Glutamatergic neuron (in vitro differentiated cells): ENCODE measurements at regions not wholly inside any gene's neighbourhood (a gene's known extent, or its start where the extent isn't known, plus 50 kb on each side); places are given as distances from the start of the nearest gene placed in this dataset.

Source experiments
- DNase-seq: peaks from one replicate; pipeline ENCODE4 v3.0.0; 2022
- H3K27ac Mint-ChIP-seq: one replicate; pipeline ENCODE4 v1.8.0; 2020; ENCODE audit warnings: mild to moderate bottlenecking, mixed read lengths, inconsistent platforms; ENCODE audit not compliant: unreplicated experiment
- H3K27me3 Mint-ChIP-seq: one replicate; pipeline ENCODE4 v1.8.0; 2020; ENCODE audit warnings: mild to moderate bottlenecking, moderate library complexity, mixed read lengths, inconsistent platforms; ENCODE audit not compliant: unreplicated experiment
- H3K36me3 Mint-ChIP-seq: one replicate; pipeline ENCODE4 v1.8.0; 2020; ENCODE audit warnings: mild to moderate bottlenecking, mixed read lengths, inconsistent platforms; ENCODE audit not compliant: unreplicated experiment
- H3K4me1 Mint-ChIP-seq: one replicate; pipeline ENCODE4 v1.8.0; 2020; ENCODE audit warnings: mild to moderate bottlenecking, low read depth, mixed read lengths, inconsistent platforms; ENCODE audit not compliant: unreplicated experiment
- H3K4me3 Mint-ChIP-seq: one replicate; pipeline ENCODE4 v1.8.0; 2020; ENCODE audit warnings: mild to moderate bottlenecking, mixed read lengths, inconsistent platforms; ENCODE audit not compliant: unreplicated experiment
- H3K9me3 Mint-ChIP-seq: one replicate; pipeline ENCODE4 v1.8.0; 2020; ENCODE audit warnings: mild to moderate bottlenecking, moderate library complexity, mixed read lengths, inconsistent platforms; ENCODE audit not compliant: unreplicated experiment
- CTCF ChIP-seq: fragments of 200-600 bp; sonication (generic); IDR thresholded peaks from one replicate; pipeline ENCODE4 v1.5.0; 2021; ENCODE audit not compliant: partially characterized antibody, unreplicated experiment

- no peaks in the 10 kb centered on the region for H3K4me1 Mint-ChIP-seq
- no peaks in the 10 kb centered on the region for H3K9me3 Mint-ChIP-seq
- no peak for DNase-seq
- H3K36me3 Mint-ChIP-seq: no peaks in the 10 kb centered on the region
- no peaks in the 10 kb centered on the region for H3K27me3 Mint-ChIP-seq
- no peak for TF ChIP-seq CTCF
- H3K27ac Mint-ChIP-seq: no peak overlapping the region
- H3K4me3 Mint-ChIP-seq: no peak overlapping the region
Measured at GRCh38 chr1:78359666-78360065, 131.1 kb upstream of the PTGFR start.

GRCh38 chr1:78360584-78360983 is 130.2 kb upstream of the PTGFR start:
- no peak for DNase-seq
- H3K27me3 Mint-ChIP-seq: no peaks in the 10 kb centered on the region
- no peaks in the 10 kb centered on the region for H3K4me1 Mint-ChIP-seq
- no peaks in the 10 kb centered on the region for H3K36me3 Mint-ChIP-seq
- TF ChIP-seq CTCF: no peak
- no peak overlapping the region for H3K27ac Mint-ChIP-seq
- no peak overlapping the region for H3K4me3 Mint-ChIP-seq
- H3K9me3 Mint-ChIP-seq: no peaks in the 10 kb centered on the region

GRCh38 chr1:78367700-78368099 is 123.1 kb upstream of the PTGFR start:
- Mint-ChIP-seq H3K9me3 (no peaks in the 10 kb centered on the region), H3K4me3 (no peak overlapping the region), H3K27me3 (no peaks in the 10 kb centered on the region), H3K4me1 (no peaks in the 10 kb centered on the region), H3K27ac (no peak overlapping the region), H3K36me3 (no peaks in the 10 kb centered on the region)
- DNase-seq: no peak
- TF ChIP-seq CTCF: no peak

- Mint-ChIP-seq H3K27me3 (no peaks in the 10 kb centered on the region), H3K4me3 (no peak overlapping the region), H3K36me3 (no peaks in the 10 kb centered on the region), H3K4me1 (no peaks in the 10 kb centered on the region), H3K9me3 (no peaks in the 10 kb centered on the region), H3K27ac (no peak overlapping the region)
- no peak for DNase-seq
- no peak for TF ChIP-seq CTCF
Measured at GRCh38 chr1:78369546-78369945, 121.2 kb upstream of the PTGFR start.

GRCh38 chr1:78370356-78370755 is 120.4 kb upstream of the PTGFR start:
- H3K27me3 Mint-ChIP-seq: no peaks in the 10 kb centered on the region
- TF ChIP-seq CTCF: peak; percentile 14
- no peak overlapping the region for H3K4me3 Mint-ChIP-seq
- H3K27ac Mint-ChIP-seq: no peak overlapping the region
- no peak for DNase-seq
- H3K4me1 Mint-ChIP-seq: no peaks in the 10 kb centered on the region
- no peaks in the 10 kb centered on the region for H3K36me3 Mint-ChIP-seq
- no peaks in the 10 kb centered on the region for H3K9me3 Mint-ChIP-seq
